ENCODE measurements at regions not wholly inside any gene's neighbourhood (a gene's known extent, or its start where the extent isn't known, plus 50 kb on each side); places are given as distances from the start of the nearest gene placed in this dataset.
"Not testable (repeated sequence)": the region's sequence is repeated elsewhere in the genome, so short reads cannot be mapped to it uniquely, and the experiment has no call there.

GRCh38 chr16:17917316-17918019 is 419.1 kb downstream of the NPIPA8 start:
- H3K9me3 ChIP-seq (ENCODE audit: low read depth): no peaks in the 10 kb centered on the region
- TF ChIP-seq CTCF (IDR thresholded peaks at IDR 0.05; ENCODE audit: low read depth, low read length): no peak

GRCh38 chr16:17915791-17916190 is 420.7 kb downstream of the NPIPA8 start:
- Histone ChIP-seq H3K27me3 (no peaks in the 10 kb centered on the region), H3K9me3 (ENCODE audit: low read depth) (no peaks in the 10 kb centered on the region), H3K4me1 (ENCODE audit: low read depth) (no peaks in the 10 kb centered on the region), H3K27ac (no peak overlapping the region), H3K36me3 (no peaks in the 10 kb centered on the region), H3K4me3 (no peak overlapping the region)
- no peak for TF ChIP-seq CTCF (IDR thresholded peaks at IDR 0.05; ENCODE audit: low read depth, low read length)
- no peak for DNase-seq (ENCODE audit: low read depth in 1 of 2, low spot score in 1 of 2)

More at GRCh38 chr16:17917316-17918019, 419.1 kb downstream of the NPIPA8 start:
- Histone ChIP-seq H3K27ac (no peak overlapping the region), H3K36me3 (no peaks in the 10 kb centered on the region), H3K27me3 (no peaks in the 10 kb centered on the region), H3K4me1 (ENCODE audit: low read depth) (no peaks in the 10 kb centered on the region), H3K4me3 (no peak overlapping the region)
- DNase-seq (ENCODE audit: low read depth in 1 of 2, low spot score in 1 of 2): no peak

GRCh38 chr16:17914168-17914567 is 422.4 kb downstream of the NPIPA8 start:
- Histone ChIP-seq H3K27ac (no peak overlapping the region), H3K4me3 (no peak overlapping the region), H3K27me3 (no peaks in the 10 kb centered on the region), H3K4me1 (ENCODE audit: low read depth) (no peaks in the 10 kb centered on the region), H3K36me3 (no peaks in the 10 kb centered on the region), H3K9me3 (ENCODE audit: low read depth) (no peaks in the 10 kb centered on the region)
- TF ChIP-seq CTCF (IDR thresholded peaks at IDR 0.05; ENCODE audit: low read depth, low read length): no peak
- no peak for DNase-seq (ENCODE audit: low read depth in 1 of 2, low spot score in 1 of 2)

GRCh38 chr16:17911578-17911977 is 425.0 kb downstream of the NPIPA8 start:
- not testable (repeated sequence) for DNase-seq (ENCODE audit: low read depth in 1 of 2, low spot score in 1 of 2); H3K36me3 ChIP-seq; H3K4me1 ChIP-seq (ENCODE audit: low read depth); H3K4me3 ChIP-seq; H3K9me3 ChIP-seq (ENCODE audit: low read depth); H3K27me3 ChIP-seq; H3K27ac ChIP-seq

- not testable (repeated sequence) for H3K9me3 ChIP-seq (ENCODE audit: low read depth); H3K27ac ChIP-seq; H3K4me1 ChIP-seq (ENCODE audit: low read depth); H3K4me3 ChIP-seq; H3K36me3 ChIP-seq; DNase-seq (ENCODE audit: low read depth in 1 of 2, low spot score in 1 of 2); H3K27me3 ChIP-seq
Measured at GRCh38 chr16:17906626-17907025, 429.9 kb downstream of the NPIPA8 start.

GRCh38 chr16:17901309-17901708 is 430.5 kb upstream of the XYLT1 start:
- no peak for TF ChIP-seq CTCF (IDR thresholded peaks at IDR 0.05; ENCODE audit: low read depth, low read length)
- no peaks in the 10 kb centered on the region for H3K27me3 ChIP-seq
- no peak for DNase-seq (ENCODE audit: low read depth in 1 of 2, low spot score in 1 of 2)
- no peaks in the 10 kb centered on the region for H3K4me1 ChIP-seq (ENCODE audit: low read depth)
- H3K27ac ChIP-seq: no peak overlapping the region
- H3K9me3 ChIP-seq (ENCODE audit: low read depth): no peaks in the 10 kb centered on the region
- H3K36me3 ChIP-seq: no peaks in the 10 kb centered on the region
- no peak overlapping the region for H3K4me3 ChIP-seq
